ENCODE measurements at regions not wholly inside any gene's neighbourhood (a gene's known extent, or its start where the extent isn't known, plus 50 kb on each side); places are given as distances from the start of the nearest gene placed in this dataset.
A peak's percentile ranks its signal among the peaks of the same experiment; 100 is the strongest.
"Not testable (repeated sequence)": the region's sequence is repeated elsewhere in the genome, so short reads cannot be mapped to it uniquely, and the experiment has no call there.

DNA sequence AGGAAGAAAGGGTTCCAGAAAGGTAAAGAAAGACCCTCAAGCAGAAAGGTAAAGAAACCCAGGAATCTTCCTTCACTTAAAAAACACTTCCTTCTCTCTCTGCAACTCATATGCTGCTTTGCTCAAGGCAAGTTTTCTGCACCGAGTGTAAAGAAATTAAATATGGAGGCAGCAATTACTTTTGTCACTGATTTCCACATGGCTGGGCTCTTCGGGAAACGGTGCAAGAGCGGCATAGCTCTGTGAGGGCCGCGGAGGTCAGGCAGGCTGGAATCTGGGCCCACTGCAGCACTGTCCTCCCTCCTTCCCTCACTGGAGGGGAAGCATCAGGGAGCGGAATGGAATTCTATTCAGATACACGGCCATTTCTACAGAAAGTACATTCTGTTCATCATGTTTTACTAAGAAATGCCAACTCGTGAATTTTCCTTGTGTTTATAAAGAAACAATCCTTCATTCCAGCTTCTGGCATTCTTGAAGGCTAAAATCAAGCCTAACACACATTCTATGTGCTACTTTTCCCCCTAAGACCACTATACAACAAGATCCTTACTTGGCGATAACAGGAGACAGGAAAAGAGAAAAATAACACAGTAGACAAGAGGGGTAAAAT is 212.2 kb downstream of the SIPA1L2 start:
- Histone ChIP-seq H3K4me1 (no peaks in the 10 kb centered on the region), H3K36me3 (no peaks in the 10 kb centered on the region), H3K27ac (no peak overlapping the region), H3F3A (ENCODE audit: low read depth) (no peaks in the 10 kb centered on the region), H3K4me3 (no peak overlapping the region), H4K20me1 (ENCODE audit: low read depth) (no peaks in the 10 kb centered on the region), H3K4me2 (no peak overlapping the region), H3K79me2 (ENCODE audit: low read depth) (no peaks in the 10 kb centered on the region), H3K27me3 (no peaks in the 10 kb centered on the region), H3K9me3 (ENCODE audit: low read depth) (no peaks in the 10 kb centered on the region), H3K9ac (no peak overlapping the region), H2AFZ (replicated peaks) (no peak overlapping the region)
- TF ChIP-seq EZH2 (IDR thresholded peaks at IDR 0.05): no peak
- no peak for TF ChIP-seq EZH2phosphoT487 (IDR thresholded peaks at IDR 0.05)
- TF ChIP-seq, protein P1, sequence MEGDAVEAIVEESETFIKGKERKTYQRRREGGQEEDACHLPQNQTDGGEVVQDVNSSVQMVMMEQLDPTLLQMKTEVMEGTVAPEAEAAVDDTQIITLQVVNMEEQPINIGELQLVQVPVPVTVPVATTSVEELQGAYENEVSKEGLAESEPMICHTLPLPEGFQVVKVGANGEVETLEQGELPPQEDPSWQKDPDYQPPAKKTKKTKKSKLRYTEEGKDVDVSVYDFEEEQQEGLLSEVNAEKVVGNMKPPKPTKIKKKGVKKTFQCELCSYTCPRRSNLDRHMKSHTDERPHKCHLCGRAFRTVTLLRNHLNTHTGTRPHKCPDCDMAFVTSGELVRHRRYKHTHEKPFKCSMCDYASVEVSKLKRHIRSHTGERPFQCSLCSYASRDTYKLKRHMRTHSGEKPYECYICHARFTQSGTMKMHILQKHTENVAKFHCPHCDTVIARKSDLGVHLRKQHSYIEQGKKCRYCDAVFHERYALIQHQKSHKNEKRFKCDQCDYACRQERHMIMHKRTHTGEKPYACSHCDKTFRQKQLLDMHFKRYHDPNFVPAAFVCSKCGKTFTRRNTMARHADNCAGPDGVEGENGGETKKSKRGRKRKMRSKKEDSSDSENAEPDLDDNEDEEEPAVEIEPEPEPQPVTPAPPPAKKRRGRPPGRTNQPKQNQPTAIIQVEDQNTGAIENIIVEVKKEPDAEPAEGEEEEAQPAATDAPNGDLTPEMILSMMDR (IDR thresholded peaks at IDR 0.05): no peak
- Mint-ChIP-seq H3K4me3 (no peak overlapping the region), H3K36me3 (peaks cover 72% of the 10 kb centered on the region), H3K9me3 (no peaks in the 10 kb centered on the region), H3K4me1 (peaks cover 11% of the 10 kb centered on the region), H3K27ac (peak overlapping the region; percentile 77), H3K27me3 (ENCODE audit: insufficient read depth, low read depth) (no peaks in the 10 kb centered on the region)
- DNase-seq (ENCODE audit: low spot score): no peak

- peaks cover 11% of the 10 kb centered on the region for H3K4me1 Mint-ChIP-seq
- no peaks in the 10 kb centered on the region for H3K79me2 ChIP-seq (ENCODE audit: low read depth)
- H3K27ac Mint-ChIP-seq: peak overlapping the region; percentile 15
Measured at GRCh38 chr1:232416026-232416568, 213.8 kb downstream of the SIPA1L2 start.

GRCh38 chr1:232415481-232415880 is 214.5 kb downstream of the SIPA1L2 start:
- H3K4me2 ChIP-seq; H3K4me3 ChIP-seq; H4K20me1 ChIP-seq (ENCODE audit: low read depth); H3K36me3 ChIP-seq; H3K79me2 ChIP-seq (ENCODE audit: low read depth); H3K9ac ChIP-seq; DNase-seq (ENCODE audit: low spot score); H3K4me3 Mint-ChIP-seq; H3K9me3 Mint-ChIP-seq; H3K27ac Mint-ChIP-seq; H3K27me3 ChIP-seq; H3K9me3 ChIP-seq (ENCODE audit: low read depth); H2AFZ ChIP-seq (replicated peaks); H3K4me1 ChIP-seq; H3F3A ChIP-seq (ENCODE audit: low read depth); H3K27me3 Mint-ChIP-seq (ENCODE audit: insufficient read depth, low read depth); H3K27ac ChIP-seq: not testable (repeated sequence)
- H3K36me3 Mint-ChIP-seq: peaks cover 67% of the 10 kb centered on the region
- peaks cover 11% of the 10 kb centered on the region for H3K4me1 Mint-ChIP-seq

More at GRCh38 chr1:232416026-232416568, 213.8 kb downstream of the SIPA1L2 start:
- DNase-seq (ENCODE audit: low spot score): no peak
- Histone ChIP-seq H3K9me3 (ENCODE audit: low read depth) (no peaks in the 10 kb centered on the region), H3K4me3 (no peak overlapping the region), H3K27me3 (no peaks in the 10 kb centered on the region), H3K27ac (no peak overlapping the region), H3F3A (ENCODE audit: low read depth) (no peaks in the 10 kb centered on the region), H3K4me2 (no peak overlapping the region), H3K4me1 (no peaks in the 10 kb centered on the region), H2AFZ (replicated peaks) (no peak overlapping the region), H4K20me1 (ENCODE audit: low read depth) (no peaks in the 10 kb centered on the region), H3K36me3 (no peaks in the 10 kb centered on the region), H3K9ac (no peak overlapping the region)
- Mint-ChIP-seq H3K4me3 (no peak overlapping the region), H3K36me3 (peaks cover 67% of the 10 kb centered on the region), H3K27me3 (ENCODE audit: insufficient read depth, low read depth) (no peaks in the 10 kb centered on the region), H3K9me3 (peaks cover 3% of the 10 kb centered on the region)
- TF ChIP-seq EZH2phosphoT487 (IDR thresholded peaks at IDR 0.05) (no peak), EZH2 (IDR thresholded peaks at IDR 0.05) (no peak)
- TF ChIP-seq, protein P1 (IDR thresholded peaks at IDR 0.05): no peak

DNA sequence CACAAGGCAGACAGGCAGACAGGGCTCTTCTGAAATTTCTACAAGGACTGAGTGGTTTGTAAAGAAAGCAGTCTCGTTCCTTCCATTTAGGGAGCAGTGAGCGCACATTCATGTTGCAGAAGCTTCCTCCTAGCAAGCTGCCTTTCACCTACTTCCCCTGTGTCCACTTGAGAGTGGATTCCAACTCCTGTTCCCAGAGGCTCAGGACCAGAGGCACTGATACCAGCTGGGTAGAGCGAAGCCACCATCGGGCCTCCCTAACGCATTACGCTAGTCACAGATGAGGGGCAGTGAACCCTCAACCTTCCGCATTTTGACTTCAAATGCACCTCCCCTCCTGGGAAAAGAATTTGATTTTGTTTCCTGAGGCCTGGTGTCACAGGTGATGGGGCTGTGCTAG is 215.8 kb downstream of the SIPA1L2 start:
- peaks cover 2% of the 10 kb centered on the region for H3K36me3 ChIP-seq

More for the DNA sequence above, 215.8 kb downstream of the SIPA1L2 start:
- peaks cover 11% of the 10 kb centered on the region for H3K9me3 Mint-ChIP-seq
- no peak overlapping the region for H3K4me3 ChIP-seq
- H3K9ac ChIP-seq: no peak overlapping the region
- peaks cover 65% of the 10 kb centered on the region for H3K36me3 Mint-ChIP-seq
- no peak overlapping the region for H3K4me3 Mint-ChIP-seq
- no peak overlapping the region for H3K4me2 ChIP-seq
- no peak overlapping the region for H3K27ac ChIP-seq
- no peaks in the 10 kb centered on the region for H3K9me3 ChIP-seq (ENCODE audit: low read depth)
- no peak for DNase-seq (ENCODE audit: low spot score)
- no peaks in the 10 kb centered on the region for H3K27me3 Mint-ChIP-seq (ENCODE audit: insufficient read depth, low read depth)
- no peak overlapping the region for H3K27ac Mint-ChIP-seq
- TF ChIP-seq, protein P1 (IDR thresholded peaks at IDR 0.05): no peak
- TF ChIP-seq EZH2phosphoT487 (IDR thresholded peaks at IDR 0.05) (no peak), EZH2 (IDR thresholded peaks at IDR 0.05) (no peak)
- H4K20me1 ChIP-seq (ENCODE audit: low read depth): no peaks in the 10 kb centered on the region
- H3K4me1 Mint-ChIP-seq: peaks cover 11% of the 10 kb centered on the region
- no peaks in the 10 kb centered on the region for H3K4me1 ChIP-seq
- no peaks in the 10 kb centered on the region for H3K79me2 ChIP-seq (ENCODE audit: low read depth)
- no peaks in the 10 kb centered on the region for H3K27me3 ChIP-seq
- no peaks in the 10 kb centered on the region for H3F3A ChIP-seq (ENCODE audit: low read depth)
- no peak overlapping the region for H2AFZ ChIP-seq (replicated peaks)
